Nephron (organoid): ENCODE measurements at regions not wholly inside any gene's neighbourhood (a gene's known extent, or its start where the extent isn't known, plus 50 kb on each side); places are given as distances from the start of the nearest gene placed in this dataset.

Experiments
- H3K27ac Mint-ChIP-seq, 3 experiments: 2 replicates each; pipeline ENCODE4 v1.8.0; 2020; ENCODE audit warnings: mixed read lengths in 3 of 3, mild to moderate bottlenecking in 2 of 3, moderate library complexity in 1 of 3
- H3K27me3 Mint-ChIP-seq: 2 replicates; pipeline ENCODE4 v1.8.0; 2021; ENCODE audit warnings: low read depth, mild to moderate bottlenecking, moderate library complexity, mixed read lengths
- H3K36me3 Mint-ChIP-seq: 2 replicates; pipeline ENCODE4 v1.8.0; 2020; ENCODE audit warnings: low read depth, mixed read lengths
- H3K4me1 Mint-ChIP-seq: 2 replicates; pipeline ENCODE4 v1.8.0; 2020; ENCODE audit warnings: mixed read lengths
- H3K4me3 Mint-ChIP-seq, 3 experiments: 2 replicates each; pipeline ENCODE4 v1.8.0; 2020; ENCODE audit warnings: mild to moderate bottlenecking in 3 of 3, mixed read lengths in 3 of 3, moderate library complexity in 2 of 3
- H3K9me3 Mint-ChIP-seq: 2 replicates; pipeline ENCODE4 v1.8.0; 2020; ENCODE audit warnings: mixed read lengths
- TF ChIP-seq, protein P1 (sequence below), 3 experiments: fragments of 200-600 bp; sonication (generic); IDR thresholded peaks; one replicate each; pipeline ENCODE4 v1.5.0; 2021; ENCODE audit warnings: antibody characterized with exemption in 3 of 3; ENCODE audit not compliant: unreplicated experiment in 3 of 3

DNA sequence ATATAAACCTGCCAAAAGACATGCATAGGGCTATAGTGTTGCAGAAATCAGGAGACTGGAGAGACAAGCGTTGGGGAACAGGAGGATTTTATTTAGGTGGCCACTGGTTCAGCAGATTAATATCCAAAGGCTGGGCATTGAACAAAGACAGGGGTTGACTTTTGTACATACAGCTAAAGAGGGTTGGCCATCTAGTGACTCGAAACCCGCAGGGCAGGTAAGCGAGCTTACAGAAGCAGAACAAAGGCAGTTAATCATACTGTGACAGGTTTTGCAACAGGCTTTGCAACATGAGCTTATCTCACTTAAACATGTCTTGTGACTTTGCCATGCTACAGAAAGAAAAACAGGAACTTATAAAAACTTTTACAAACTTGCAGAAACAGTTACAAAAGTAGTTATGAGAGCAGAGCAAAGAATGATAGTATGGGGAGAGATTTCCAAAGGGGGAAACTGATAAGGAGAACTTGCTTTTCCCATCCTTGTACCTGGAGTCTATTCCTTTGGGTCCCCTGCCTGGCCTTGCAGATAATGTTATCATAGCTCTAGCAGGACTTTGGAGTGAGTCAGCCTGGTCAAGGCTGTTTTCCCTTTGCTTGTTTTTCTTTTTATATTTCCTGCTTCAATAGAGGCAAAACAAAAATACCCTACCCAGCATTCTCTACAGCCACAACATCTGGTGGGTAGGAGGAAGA lies 234.2 kb downstream of the PCDH17 start:
- TF ChIP-seq, protein P1, sequence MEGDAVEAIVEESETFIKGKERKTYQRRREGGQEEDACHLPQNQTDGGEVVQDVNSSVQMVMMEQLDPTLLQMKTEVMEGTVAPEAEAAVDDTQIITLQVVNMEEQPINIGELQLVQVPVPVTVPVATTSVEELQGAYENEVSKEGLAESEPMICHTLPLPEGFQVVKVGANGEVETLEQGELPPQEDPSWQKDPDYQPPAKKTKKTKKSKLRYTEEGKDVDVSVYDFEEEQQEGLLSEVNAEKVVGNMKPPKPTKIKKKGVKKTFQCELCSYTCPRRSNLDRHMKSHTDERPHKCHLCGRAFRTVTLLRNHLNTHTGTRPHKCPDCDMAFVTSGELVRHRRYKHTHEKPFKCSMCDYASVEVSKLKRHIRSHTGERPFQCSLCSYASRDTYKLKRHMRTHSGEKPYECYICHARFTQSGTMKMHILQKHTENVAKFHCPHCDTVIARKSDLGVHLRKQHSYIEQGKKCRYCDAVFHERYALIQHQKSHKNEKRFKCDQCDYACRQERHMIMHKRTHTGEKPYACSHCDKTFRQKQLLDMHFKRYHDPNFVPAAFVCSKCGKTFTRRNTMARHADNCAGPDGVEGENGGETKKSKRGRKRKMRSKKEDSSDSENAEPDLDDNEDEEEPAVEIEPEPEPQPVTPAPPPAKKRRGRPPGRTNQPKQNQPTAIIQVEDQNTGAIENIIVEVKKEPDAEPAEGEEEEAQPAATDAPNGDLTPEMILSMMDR (IDR thresholded peaks at IDR 0.05; ENCODE audit: unreplicated experiment in 3 of 3) = no peak
- Mint-ChIP-seq H3K4me3 (no peak overlapping the region), H3K36me3 (no peaks in the 10 kb centered on the region), H3K4me1 (no peaks in the 10 kb centered on the region), H3K9me3 (peaks cover 32% of the 10 kb centered on the region), H3K27ac (no peak overlapping the region), H3K27me3 (no peaks in the 10 kb centered on the region)

DNA sequence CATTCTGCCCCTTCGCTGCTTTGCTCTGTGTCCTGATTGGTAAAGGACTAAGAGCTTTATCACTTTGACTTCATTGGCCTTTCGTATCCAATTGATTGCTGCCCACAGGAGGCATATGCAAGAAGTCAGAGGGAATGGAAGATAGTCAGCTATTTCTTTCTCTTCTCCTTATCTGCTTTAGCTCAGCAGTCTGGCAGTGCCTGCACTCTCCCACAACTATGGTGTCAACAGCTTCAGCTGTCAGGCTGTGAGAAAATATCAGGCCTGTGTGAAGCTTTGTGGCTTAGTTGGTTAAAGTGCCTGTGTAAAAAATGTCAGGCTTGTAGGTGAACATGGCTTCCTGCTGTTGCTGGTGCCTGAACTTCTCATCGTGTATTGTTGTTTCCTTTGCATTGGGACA lies 243.0 kb downstream of the PCDH17 start:
- no peak overlapping the region for H3K27ac Mint-ChIP-seq
- TF ChIP-seq, protein P1 (IDR thresholded peaks at IDR 0.05; ENCODE audit: unreplicated experiment in 3 of 3) = no peak
- no peaks in the 10 kb centered on the region for H3K27me3 Mint-ChIP-seq
- H3K9me3 Mint-ChIP-seq = peaks cover 5% of the 10 kb centered on the region
- no peaks in the 10 kb centered on the region for H3K36me3 Mint-ChIP-seq
- H3K4me1 Mint-ChIP-seq = no peaks in the 10 kb centered on the region
- no peak overlapping the region for H3K4me3 Mint-ChIP-seq

DNA sequence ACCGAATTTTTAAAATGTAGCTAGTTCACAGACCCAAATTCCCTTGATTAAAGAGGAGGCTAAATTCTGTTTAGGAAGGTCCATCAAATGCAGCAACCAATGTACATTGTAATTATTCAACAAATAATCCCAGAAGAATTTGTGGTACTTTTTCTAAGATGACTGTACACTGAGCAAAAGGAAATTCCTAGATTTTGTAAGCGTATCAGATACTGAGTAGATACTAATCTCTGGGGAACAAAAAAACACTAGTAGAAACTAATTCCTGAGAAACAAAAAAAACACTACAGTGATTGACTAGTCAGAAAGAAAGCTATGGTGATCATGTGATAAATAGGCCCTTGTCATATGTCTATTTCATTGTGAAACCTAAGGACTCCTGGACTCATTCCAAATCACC lies 246.1 kb downstream of the PCDH17 start:
- H3K27ac Mint-ChIP-seq = no peak overlapping the region
- H3K4me1 Mint-ChIP-seq = no peaks in the 10 kb centered on the region
- no peak overlapping the region for H3K4me3 Mint-ChIP-seq
- no peaks in the 10 kb centered on the region for H3K9me3 Mint-ChIP-seq
- H3K36me3 Mint-ChIP-seq = no peaks in the 10 kb centered on the region
- no peaks in the 10 kb centered on the region for H3K27me3 Mint-ChIP-seq
- TF ChIP-seq, protein P1 (IDR thresholded peaks at IDR 0.05; ENCODE audit: unreplicated experiment in 3 of 3) = no peak

DNA sequence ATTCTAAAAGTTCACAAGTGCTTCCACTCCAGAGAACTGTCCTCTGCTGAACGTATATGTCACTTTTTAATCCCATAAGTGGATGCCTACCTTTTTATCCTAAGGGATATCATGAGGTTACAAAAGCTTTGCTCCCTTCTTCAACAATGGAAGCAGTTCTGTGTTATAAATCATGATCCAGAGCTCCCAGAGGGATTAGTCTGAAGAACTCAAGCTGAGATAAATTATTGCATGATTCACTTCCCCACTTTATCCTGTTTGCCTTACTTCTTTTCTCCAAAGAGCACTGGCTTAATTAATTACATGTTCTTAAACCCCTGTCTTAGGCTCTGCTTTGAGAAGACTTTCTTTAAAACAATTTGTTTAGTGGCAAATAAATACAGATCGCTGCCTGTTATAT lies 246.7 kb downstream of the PCDH17 start:
- H3K9me3 Mint-ChIP-seq = peaks cover 4% of the 10 kb centered on the region
- no peak overlapping the region for H3K27ac Mint-ChIP-seq
- no peak overlapping the region for H3K4me3 Mint-ChIP-seq
- no peaks in the 10 kb centered on the region for H3K36me3 Mint-ChIP-seq
- no peaks in the 10 kb centered on the region for H3K27me3 Mint-ChIP-seq
- TF ChIP-seq, protein P1 (IDR thresholded peaks at IDR 0.05; ENCODE audit: unreplicated experiment in 3 of 3) = no peak
- no peaks in the 10 kb centered on the region for H3K4me1 Mint-ChIP-seq

DNA sequence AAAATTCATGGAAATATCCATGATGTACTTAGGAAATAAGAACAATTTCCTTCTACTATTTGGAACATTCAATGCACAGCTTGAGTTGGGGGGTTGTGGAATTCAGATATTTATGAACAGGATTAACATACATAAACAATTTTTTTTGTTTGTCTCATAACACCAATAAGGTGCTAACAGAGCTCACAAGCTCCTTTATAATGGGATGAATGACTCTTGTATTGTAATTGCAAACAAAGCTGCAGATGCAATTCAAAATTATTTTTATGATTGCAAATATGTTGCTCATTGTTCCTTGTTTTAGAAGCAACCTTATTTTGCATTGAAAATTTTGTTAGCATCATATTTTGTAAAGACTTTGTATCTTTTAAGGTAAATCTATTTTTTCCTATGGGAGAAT lies 265.7 kb downstream of the PCDH17 start:
- no peak overlapping the region for H3K4me3 Mint-ChIP-seq

More for the DNA sequence above, 265.7 kb downstream of the PCDH17 start:
- Mint-ChIP-seq H3K27me3 (no peaks in the 10 kb centered on the region), H3K9me3 (no peaks in the 10 kb centered on the region), H3K4me1 (no peaks in the 10 kb centered on the region), H3K36me3 (no peaks in the 10 kb centered on the region), H3K27ac (no peak overlapping the region)
- TF ChIP-seq, protein P1 (IDR thresholded peaks at IDR 0.05; ENCODE audit: unreplicated experiment in 3 of 3) = no peak
